IPS-20b (cell line): ENCODE measurements at regions not wholly inside any gene's neighbourhood (a gene's known extent, or its start where the extent isn't known, plus 50 kb on each side); places are given as distances from the start of the nearest gene placed in this dataset.
"Not testable (repeated sequence)": the region's sequence is repeated elsewhere in the genome, so short reads cannot be mapped to it uniquely, and the experiment has no call there.

ENCODE experiments used
- H3K27ac ChIP-seq: one replicate; pipeline ENCODE4 v1.5.1; 2013; ENCODE audit warnings: low read length
- H3K27me3 ChIP-seq: 2 replicates; pipeline ENCODE4 v1.6.1; 2013; ENCODE audit warnings: mild to moderate bottlenecking, low read length, inconsistent platforms; ENCODE audit not compliant: insufficient read depth
- H3K36me3 ChIP-seq: 2 replicates; pipeline ENCODE4 v1.6.1; 2013; ENCODE audit warnings: low read depth, mild to moderate bottlenecking, inconsistent platforms, low read length, moderate library complexity; ENCODE audit not compliant: insufficient read depth
- H3K4me1 ChIP-seq: 2 replicates; pipeline ENCODE4 v1.6.1; 2013; ENCODE audit warnings: mild to moderate bottlenecking, control low read depth, inconsistent platforms, low read length, moderate library complexity; ENCODE audit not compliant: insufficient read depth
- H3K4me3 ChIP-seq: 2 replicates; pipeline ENCODE4 v1.5.1; 2013; ENCODE audit warnings: mild to moderate bottlenecking, low read length, inconsistent platforms
- H3K9ac ChIP-seq: 2 replicates; pipeline ENCODE4 v1.6.1; 2013; ENCODE audit warnings: low read depth, mild to moderate bottlenecking, inconsistent platforms, low read length, moderate library complexity
- H3K9me3 ChIP-seq: 2 replicates; pipeline ENCODE4 v1.6.1; 2013; ENCODE audit warnings: mild to moderate bottlenecking, low read depth, low read length, inconsistent platforms; ENCODE audit not compliant: insufficient read depth

GRCh38 chr2:201946746-201947145 lies 86.9 kb upstream of the FZD7 start:
- H3K9ac ChIP-seq, H3K4me3 ChIP-seq, H3K27me3 ChIP-seq, H3K27ac ChIP-seq, H3K9me3 ChIP-seq, H3K36me3 ChIP-seq: not testable (repeated sequence)
- peaks cover 27% of the 10 kb centered on the region; the same call in 1 of the 2 replicates for H3K4me1 ChIP-seq

GRCh38 chr2:201947287-201947686 lies 86.4 kb upstream of the FZD7 start:
- Histone ChIP-seq H3K4me1 (peaks cover 32% of the 10 kb centered on the region; the same call in 1 of the 2 replicates), H3K36me3 (no peaks in the 10 kb centered on the region), H3K27me3 (no peaks in the 10 kb centered on the region), H3K9ac (no peak overlapping the region), H3K27ac (no peak overlapping the region), H3K4me3 (no peak overlapping the region), H3K9me3 (no peaks in the 10 kb centered on the region)

GRCh38 chr2:201949181-201949926 lies 84.3 kb upstream of the FZD7 start:
- H3K27me3 ChIP-seq = no peaks in the 10 kb centered on the region
- no peaks in the 10 kb centered on the region for H3K9me3 ChIP-seq
- H3K27ac ChIP-seq = peak overlapping the region; percentile 28
- peak overlapping the region; percentile 68 for H3K9ac ChIP-seq
- H3K36me3 ChIP-seq = no peaks in the 10 kb centered on the region
- H3K4me1 ChIP-seq = peaks cover 44% of the 10 kb centered on the region; the same call in 1 of the 2 replicates
- peak overlapping the region; percentile 15; the same call in 1 of the 2 replicates for H3K4me3 ChIP-seq

GRCh38 chr2:201949927-201950246 lies 83.8 kb upstream of the FZD7 start:
- Histone ChIP-seq H3K4me3 (peak overlapping the region; percentile 15; the same call in 1 of the 2 replicates), H3K9me3 (no peaks in the 10 kb centered on the region), H3K27me3 (no peaks in the 10 kb centered on the region), H3K36me3 (no peaks in the 10 kb centered on the region), H3K4me1 (peaks cover 44% of the 10 kb centered on the region; the same call in 1 of the 2 replicates), H3K27ac (no peak overlapping the region), H3K9ac (peak overlapping the region; percentile 68; the same call in 1 of the 2 replicates)

GRCh38 chr2:201950606-201951005 lies 83.0 kb upstream of the FZD7 start:
- Histone ChIP-seq H3K4me1 (peaks cover 44% of the 10 kb centered on the region; the same call in 1 of the 2 replicates), H3K27me3 (no peaks in the 10 kb centered on the region), H3K9ac (no peak overlapping the region)

GRCh38 chr2:201952187-201952586 lies 81.5 kb upstream of the FZD7 start:
- no peak overlapping the region for H3K4me3 ChIP-seq
- H3K4me1 ChIP-seq = peaks cover 40% of the 10 kb centered on the region; the same call in 1 of the 2 replicates
- H3K9me3 ChIP-seq = no peaks in the 10 kb centered on the region
- no peaks in the 10 kb centered on the region for H3K36me3 ChIP-seq
- no peak overlapping the region for H3K27ac ChIP-seq
- no peak overlapping the region for H3K9ac ChIP-seq
- H3K27me3 ChIP-seq = no peaks in the 10 kb centered on the region

More at GRCh38 chr2:201950606-201951005, 83.0 kb upstream of the FZD7 start:
- Histone ChIP-seq H3K27ac (no peak overlapping the region), H3K4me3 (no peak overlapping the region), H3K9me3 (no peaks in the 10 kb centered on the region), H3K36me3 (no peaks in the 10 kb centered on the region)

GRCh38 chr2:201953396-201953795 lies 80.3 kb upstream of the FZD7 start:
- Histone ChIP-seq H3K36me3 (no peaks in the 10 kb centered on the region), H3K27ac (no peak overlapping the region), H3K9ac (no peak overlapping the region), H3K4me3 (no peak overlapping the region), H3K9me3 (no peaks in the 10 kb centered on the region), H3K4me1 (peaks cover 39% of the 10 kb centered on the region; the same call in 1 of the 2 replicates), H3K27me3 (no peaks in the 10 kb centered on the region)

GRCh38 chr2:201953880-201954279 lies 79.8 kb upstream of the FZD7 start:
- Histone ChIP-seq H3K9ac (no peak overlapping the region), H3K4me3 (no peak overlapping the region), H3K9me3 (no peaks in the 10 kb centered on the region)

GRCh38 chr2:201955231-201955630 lies 78.4 kb upstream of the FZD7 start:
- H3K4me3 ChIP-seq = no peak overlapping the region
- no peaks in the 10 kb centered on the region for H3K36me3 ChIP-seq
- H3K4me1 ChIP-seq = peaks cover 22% of the 10 kb centered on the region; the same call in 1 of the 2 replicates
- no peak overlapping the region for H3K9ac ChIP-seq
- no peaks in the 10 kb centered on the region for H3K9me3 ChIP-seq
- no peaks in the 10 kb centered on the region for H3K27me3 ChIP-seq
- no peak overlapping the region for H3K27ac ChIP-seq

More at GRCh38 chr2:201953880-201954279, 79.8 kb upstream of the FZD7 start:
- H3K36me3 ChIP-seq = no peaks in the 10 kb centered on the region
- H3K27me3 ChIP-seq = no peaks in the 10 kb centered on the region
- H3K27ac ChIP-seq = no peak overlapping the region
- H3K4me1 ChIP-seq = peaks cover 34% of the 10 kb centered on the region; the same call in 1 of the 2 replicates

GRCh38 chr2:201955702-201956141 lies 77.9 kb upstream of the FZD7 start:
- no peaks in the 10 kb centered on the region for H3K27me3 ChIP-seq
- no peak overlapping the region for H3K9ac ChIP-seq
- no peaks in the 10 kb centered on the region for H3K9me3 ChIP-seq
- no peak overlapping the region for H3K27ac ChIP-seq
- no peaks in the 10 kb centered on the region for H3K36me3 ChIP-seq
- no peak overlapping the region for H3K4me3 ChIP-seq
- H3K4me1 ChIP-seq = peaks cover 22% of the 10 kb centered on the region; the same call in 1 of the 2 replicates

GRCh38 chr2:201956361-201956760 lies 77.3 kb upstream of the FZD7 start:
- no peaks in the 10 kb centered on the region for H3K9me3 ChIP-seq
- no peak overlapping the region for H3K27ac ChIP-seq
- no peaks in the 10 kb centered on the region for H3K27me3 ChIP-seq
- no peak overlapping the region for H3K9ac ChIP-seq
- no peak overlapping the region for H3K4me3 ChIP-seq
- no peaks in the 10 kb centered on the region for H3K36me3 ChIP-seq
- H3K4me1 ChIP-seq = peaks cover 22% of the 10 kb centered on the region; the same call in 1 of the 2 replicates

- H3K9ac ChIP-seq = no peak overlapping the region
- no peaks in the 10 kb centered on the region for H3K9me3 ChIP-seq
- H3K27ac ChIP-seq = no peak overlapping the region
- H3K4me1 ChIP-seq = peaks cover 17% of the 10 kb centered on the region; the same call in 1 of the 2 replicates
- H3K36me3 ChIP-seq = no peaks in the 10 kb centered on the region
- H3K27me3 ChIP-seq = no peaks in the 10 kb centered on the region
- H3K4me3 ChIP-seq = no peak overlapping the region
Measured at GRCh38 chr2:201957091-201957490, 76.6 kb upstream of the FZD7 start.
